ENCODE measurements at regions not wholly inside any gene's neighbourhood (a gene's known extent, or its start where the extent isn't known, plus 50 kb on each side); places are given as distances from the start of the nearest gene placed in this dataset.

DNA sequence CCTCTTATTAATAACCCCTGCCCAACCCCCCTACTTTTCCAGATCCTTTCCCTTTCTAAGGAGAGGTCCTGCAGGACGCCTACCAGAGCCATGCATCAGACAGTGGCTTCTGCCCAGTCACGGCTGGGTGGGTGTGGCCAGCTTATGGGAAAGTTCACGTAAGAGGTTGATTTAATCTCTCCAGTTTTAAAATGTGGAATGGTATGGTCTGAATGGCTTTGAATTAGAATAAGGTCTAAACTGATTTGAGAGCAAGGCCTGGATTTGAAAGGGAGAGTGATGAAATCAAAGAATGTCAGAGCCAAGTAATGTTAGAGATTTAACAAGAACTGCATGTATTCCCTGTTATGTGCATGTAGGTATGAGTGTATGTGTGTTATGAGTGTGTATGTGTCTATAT, 275.7 kb downstream of the PAX1 start:
- intact Hi-C loops (cut with micrococcal nuclease), result no loop called here
- DNase-seq (no peak), ATAC-seq (no peak)
- CTCF ChIA-PET, result no interaction called here
- POLR2A ChIA-PET (ENCODE audit: unreplicated experiment), result no interaction called here
- H3K9ac ChIP-seq (ENCODE audit: low read length), result no peak overlapping the region
- H3K9me2 ChIP-seq (replicated peaks; ENCODE audit: low read length), result no peaks in the 10 kb centered on the region
- no peaks in the 10 kb centered on the region for H3F3A ChIP-seq (ENCODE audit: low read length, unreplicated experiment)
- H3K27ac ChIP-seq (ENCODE audit: low read length), result no peak overlapping the region
- H3K9me3 ChIP-seq (ENCODE audit: low read length), result 0 out of 2 replicates have a peak, but pooled peaks cover 8% of the 10 kb centered on the region
- no peaks in the 10 kb centered on the region for H3K4me1 ChIP-seq (ENCODE audit: insufficient read depth, low read length)
- H4K20me1 ChIP-seq (ENCODE audit: low read length), result no peaks in the 10 kb centered on the region
- no peak overlapping the region for H2AFZ ChIP-seq (ENCODE audit: low read length)
- no peaks in the 10 kb centered on the region for H3K79me2 ChIP-seq (ENCODE audit: low read length)
- no peak overlapping the region for H3K4me2 ChIP-seq (ENCODE audit: low read length)
- no peak overlapping the region for H3K4me3 ChIP-seq (ENCODE audit: low read length)
- TF ChIP-seq EZH2 (IDR thresholded peaks at IDR 0.05; ENCODE audit: low read length, unreplicated experiment) (no peak), EZH2phosphoT487 (IDR thresholded peaks at IDR 0.05; ENCODE audit: borderline replicate concordance, low read length) (no peak), CTCF (conservative IDR thresholded peaks at IDR 0.05; ENCODE audit: low read depth, low read length) (no peak)
- H3K36me3 ChIP-seq (ENCODE audit: low read depth, low read length), result no peaks in the 10 kb centered on the region
- no peaks in the 10 kb centered on the region for H3K27me3 ChIP-seq (ENCODE audit: low read length)
- BruUV-seq (replicated peaks), result no TSS peak

GRCh38 chr20:21971436-21971835, 266.0 kb downstream of the PAX1 start:
- no peak for DNase-seq
- TF ChIP-seq EZH2phosphoT487 (IDR thresholded peaks at IDR 0.05; ENCODE audit: borderline replicate concordance, low read length) (no peak), CTCF (conservative IDR thresholded peaks at IDR 0.05; ENCODE audit: low read depth, low read length) (no peak), EZH2 (IDR thresholded peaks at IDR 0.05; ENCODE audit: low read length, unreplicated experiment) (no peak)
- Histone ChIP-seq H3K36me3 (ENCODE audit: low read depth, low read length) (no peaks in the 10 kb centered on the region), H3K9me3 (ENCODE audit: low read length) (peaks cover 10% of the 10 kb centered on the region), H3K4me2 (ENCODE audit: low read length) (no peak overlapping the region), H3K4me3 (ENCODE audit: low read length) (no peak overlapping the region), H3K27me3 (ENCODE audit: low read length) (no peaks in the 10 kb centered on the region), H3K79me2 (ENCODE audit: low read length) (no peaks in the 10 kb centered on the region), H3K9ac (ENCODE audit: low read length) (no peak overlapping the region), H3F3A (ENCODE audit: low read length, unreplicated experiment) (no peaks in the 10 kb centered on the region), H3K27ac (ENCODE audit: low read length) (no peak overlapping the region), H4K20me1 (ENCODE audit: low read length) (no peaks in the 10 kb centered on the region), H2AFZ (ENCODE audit: low read length) (no peak overlapping the region), H3K4me1 (ENCODE audit: insufficient read depth, low read length) (no peaks in the 10 kb centered on the region), H3K9me2 (replicated peaks; ENCODE audit: low read length) (no peaks in the 10 kb centered on the region)
- no TSS peak for BruUV-seq (replicated peaks)
- CTCF ChIA-PET, result no interaction called here
- intact Hi-C loops (cut with micrococcal nuclease), result no loop called here
- no peak for ATAC-seq
- POLR2A ChIA-PET (ENCODE audit: unreplicated experiment), result no interaction called here

DNA sequence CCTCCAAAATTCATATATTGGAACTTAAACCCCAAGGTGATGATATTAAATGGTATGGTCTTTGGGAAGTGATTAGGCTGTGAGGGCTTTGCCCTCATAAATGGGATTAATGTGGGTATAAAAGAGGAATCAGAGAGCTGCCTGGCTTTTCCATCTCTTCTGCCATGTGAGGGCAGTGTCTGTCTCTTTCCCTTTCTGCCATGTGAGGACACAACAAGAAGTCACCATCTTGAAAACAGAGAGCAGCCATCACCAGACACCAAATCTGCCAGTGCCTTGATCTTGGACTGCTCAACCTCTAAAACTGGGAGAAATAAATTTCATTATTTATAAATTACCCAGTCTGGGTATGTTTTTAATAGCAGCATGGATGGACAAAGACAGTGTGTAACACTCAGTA, 263.0 kb downstream of the PAX1 start:
- no peaks in the 10 kb centered on the region for H4K20me1 ChIP-seq (ENCODE audit: low read length)
- no peaks in the 10 kb centered on the region for H3K36me3 ChIP-seq (ENCODE audit: low read depth, low read length)
- no peak overlapping the region for H3K4me2 ChIP-seq (ENCODE audit: low read length)
- CTCF ChIA-PET, result no interaction called here
- TF ChIP-seq EZH2phosphoT487 (IDR thresholded peaks at IDR 0.05; ENCODE audit: borderline replicate concordance, low read length), result no peak
- TF ChIP-seq EZH2 (IDR thresholded peaks at IDR 0.05; ENCODE audit: low read length, unreplicated experiment), result no peak
- no peaks in the 10 kb centered on the region for H3F3A ChIP-seq (ENCODE audit: low read length, unreplicated experiment)
- H3K9me2 ChIP-seq (replicated peaks; ENCODE audit: low read length), result no peaks in the 10 kb centered on the region
- no peak for ATAC-seq
- H3K4me3 ChIP-seq (ENCODE audit: low read length), result no peak overlapping the region
- intact Hi-C loops (cut with micrococcal nuclease), result no loop called here
- DNase-seq, result no peak
- POLR2A ChIA-PET (ENCODE audit: unreplicated experiment), result no interaction called here
- no peaks in the 10 kb centered on the region for H3K4me1 ChIP-seq (ENCODE audit: insufficient read depth, low read length)
- no TSS peak for BruUV-seq (replicated peaks)
- peaks cover 6% of the 10 kb centered on the region; the same call in 1 of the 2 replicates for H3K9me3 ChIP-seq (ENCODE audit: low read length)
- no peak overlapping the region for H3K27ac ChIP-seq (ENCODE audit: low read length)
- no peaks in the 10 kb centered on the region for H3K27me3 ChIP-seq (ENCODE audit: low read length)
- no peak overlapping the region for H2AFZ ChIP-seq (ENCODE audit: low read length)
- H3K79me2 ChIP-seq (ENCODE audit: low read length), result no peaks in the 10 kb centered on the region
- no peak overlapping the region for H3K9ac ChIP-seq (ENCODE audit: low read length)

Data from PC-3 (cell line).